ENCODE measurements at regions not wholly inside any gene's neighbourhood (a gene's known extent, or its start where the extent isn't known, plus 50 kb on each side); places are given as distances from the start of the nearest gene placed in this dataset.

- DNase-seq (ENCODE audit: low read depth), result no peak
Measured at GRCh38 chr6:26305641-26305969, 59.4 kb upstream of the BTN3A2 start.

GRCh38 chr6:26306232-26306631, 58.8 kb upstream of the BTN3A2 start:
- DNase-seq (ENCODE audit: low read depth), result no peak

GRCh38 chr6:26307850-26308249, 57.1 kb upstream of the BTN3A2 start:
- DNase-seq (ENCODE audit: low read depth), result no peak

GRCh38 chr6:26309731-26310142, 55.3 kb upstream of the BTN3A2 start:
- DNase-seq (ENCODE audit: low read depth), result peak; percentile 13

GRCh38 chr6:26311012-26311384, 54.0 kb upstream of the BTN3A2 start:
- DNase-seq (ENCODE audit: low read depth), result peak; percentile 64

GRCh38 chr6:26311385-26312095, 53.5 kb upstream of the BTN3A2 start:
- peak; percentile 80 for DNase-seq (ENCODE audit: low read depth)

GRCh38 chr6:26312096-26312463, 52.9 kb upstream of the BTN3A2 start:
- peak; percentile 41 for DNase-seq (ENCODE audit: low read depth)

GRCh38 chr6:26312501-26313397, 52.2 kb upstream of the BTN3A2 start:
- peak; percentile 84 for DNase-seq (ENCODE audit: low read depth)
